Left lung (tissue), 4 donors: ENCODE measurements at regions not wholly inside any gene's neighbourhood (a gene's known extent, or its start where the extent isn't known, plus 50 kb on each side); places are given as distances from the start of the nearest gene placed in this dataset.
A peak's percentile ranks its signal among the peaks of the same experiment; 100 is the strongest.

Experiments used
- ATAC-seq: fragments of 200-7000 bp; cut with Tn5 transposase; one replicate; pipeline ENCODE4 v1.9.1; 2020; ENCODE audit warnings: moderate library complexity
- DNase-seq, 4 donors: peaks; one replicate each; pipeline ENCODE4 v3.0.0-alpha.2; 2013 to 2020
- H3K27ac ChIP-seq, 2 donors: fragments of 200-600 bp; sonication (generic) in 1 of 2; one replicate each; pipeline versions ENCODE4 v1.5.0 to v1.8.0; 2020 to 2021
- H3K27me3 ChIP-seq, 2 donors: fragments of 200-600 bp; sonication (generic) in 1 of 2; one replicate each; pipeline versions ENCODE4 v1.5.0 to v1.8.0; 2020 to 2021
- H3K36me3 ChIP-seq, 2 donors: fragments of 200-600 bp; sonication (generic) in 1 of 2; one replicate each; pipeline versions ENCODE4 v1.5.0 to v1.8.0; 2020 to 2021
- H3K4me1 ChIP-seq, 2 donors: fragments of 200-600 bp; one replicate each; pipeline ENCODE4 v1.8.0; 2021
- H3K4me3 ChIP-seq, 2 donors: fragments of 200-600 bp; sonication (generic) in 1 of 2; one replicate each; pipeline versions ENCODE4 v1.5.0 to v1.8.0; 2020 to 2021; ENCODE audit warnings: mild to moderate bottlenecking in 1 of 2
- H3K9me3 ChIP-seq, 2 donors: fragments of 200-600 bp; sonication (generic) in 1 of 2; one replicate each; pipeline versions ENCODE4 v1.5.0 to v1.8.0; 2020 to 2021
- CTCF ChIP-seq, 2 donors: fragments of 200-600 bp; sonication (generic) in 1 of 2; IDR thresholded peaks; one replicate each; pipeline versions ENCODE4 v1.5.0 to v1.8.0; 2021; ENCODE audit warnings: antibody characterized with exemption in 2 of 2
- intact Hi-C, 2 donors: fragments of 100-400 bp; cut with DNase I; formaldehyde crosslinking; loops; one replicate each; pipeline versions ENCODE4 v1.11.2 to v1.14.2; 2022
- donor health status: DM: no; HTN: yes; CAD: no.
- donor health status: DM: no; HTN: no; CAD: no.

DNA sequence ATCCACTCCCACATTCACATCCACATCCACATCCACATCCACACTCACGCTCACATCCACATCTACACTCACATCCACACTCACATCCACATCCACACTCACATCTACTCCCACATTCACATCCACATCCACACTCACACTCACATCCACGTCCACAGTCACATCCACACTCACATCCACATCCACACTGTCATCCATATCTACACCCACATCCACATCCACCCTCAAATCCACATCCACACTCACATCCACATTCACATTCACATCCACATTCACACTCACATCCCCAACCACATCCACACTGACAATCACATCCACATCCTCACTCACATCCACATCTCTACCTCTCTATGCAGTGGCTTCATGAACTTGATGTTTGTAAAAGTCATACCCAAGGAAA lies 190.5 kb downstream of the IRX1 start:
- Histone ChIP-seq H3K27ac (no peak overlapping the region), H3K4me3 (no peak overlapping the region), H3K4me1 (no peaks in the 10 kb centered on the region), H3K27me3 (peaks cover 0 to 16% of the 10 kb centered on the region in 2 donors), H3K9me3 (no peaks in the 10 kb centered on the region), H3K36me3 (no peaks in the 10 kb centered on the region)
- intact Hi-C loops, result no loop called here
- no peak for TF ChIP-seq CTCF (IDR thresholded peaks at IDR 0.05)
- DNase-seq (no peak), ATAC-seq (no peak)

- Histone ChIP-seq H3K4me3 (no peak overlapping the region), H3K9me3 (no peaks in the 10 kb centered on the region), H3K36me3 (no peaks in the 10 kb centered on the region), H3K27ac (no peak overlapping the region), H3K4me1 (no peaks in the 10 kb centered on the region), H3K27me3 (peaks cover 0 to 16% of the 10 kb centered on the region in 2 donors)
- intact Hi-C loops, result no loop called here
- no peak for TF ChIP-seq CTCF (IDR thresholded peaks at IDR 0.05)
- no peak for DNase-seq
- ATAC-seq, result no peak
Observed at GRCh38 chr5:3786891-3787430, 191.3 kb downstream of the IRX1 start.

DNA sequence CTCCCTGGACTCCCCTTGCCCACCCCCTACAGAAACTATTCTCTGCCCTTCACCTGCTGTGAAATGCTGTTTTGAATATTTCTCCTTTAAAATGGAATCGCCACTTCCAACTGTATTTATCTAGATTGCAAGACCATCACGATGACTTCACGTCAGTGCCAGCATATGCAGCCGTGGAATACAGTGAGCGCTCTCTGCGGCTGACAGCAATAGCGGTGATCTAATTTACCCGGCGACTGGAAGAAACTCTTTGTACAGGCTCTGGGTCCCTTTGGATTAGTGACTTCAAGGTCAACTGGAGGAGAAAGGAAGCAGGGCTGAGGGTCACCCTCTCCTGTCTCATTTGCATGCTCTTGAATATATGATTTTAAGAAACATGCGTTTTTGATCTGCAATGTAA lies 192.0 kb downstream of the IRX1 start:
- Histone ChIP-seq H3K36me3 (no peaks in the 10 kb centered on the region), H3K27ac (no peak overlapping the region), H3K27me3 (peaks cover 0 to 16% of the 10 kb centered on the region in 2 donors), H3K9me3 (no peaks in the 10 kb centered on the region), H3K4me3 (no peak overlapping the region), H3K4me1 (no peaks in the 10 kb centered on the region)
- no peak for DNase-seq
- intact Hi-C loops, result no loop called here
- no peak for TF ChIP-seq CTCF (IDR thresholded peaks at IDR 0.05)
- no peak for ATAC-seq

- TF ChIP-seq CTCF (IDR thresholded peaks at IDR 0.05), result no peak
- Histone ChIP-seq H3K4me1 (no peaks in the 10 kb centered on the region), H3K36me3 (no peaks in the 10 kb centered on the region), H3K27ac (no peak overlapping the region), H3K27me3 (peaks cover 0 to 16% of the 10 kb centered on the region in 2 donors), H3K9me3 (no peaks in the 10 kb centered on the region), H3K4me3 (no peak overlapping the region)
- DNase-seq (no peak), ATAC-seq (no peak)
- intact Hi-C loops, result no loop called here
Observed at GRCh38 chr5:3789519-3790193, 194.0 kb downstream of the IRX1 start.

- ATAC-seq, result peak; percentile 74
Observed at GRCh38 chr5:3793162-3793561, 197.5 kb downstream of the IRX1 start.

More at GRCh38 chr5:3793162-3793561, 197.5 kb downstream of the IRX1 start:
- intact Hi-C loops, result no loop called here
- no peak for TF ChIP-seq CTCF (IDR thresholded peaks at IDR 0.05)
- peaks cover 0 to 8% of the 10 kb centered on the region in 2 donors for H3K27me3 ChIP-seq
- H3K27ac ChIP-seq, result no peak overlapping the region
- H3K36me3 ChIP-seq, result no peaks in the 10 kb centered on the region
- H3K9me3 ChIP-seq, result no peaks in the 10 kb centered on the region
- no peaks in the 10 kb centered on the region for H3K4me1 ChIP-seq
- no peak overlapping the region for H3K4me3 ChIP-seq
- DNase-seq, result peak in 1 of 4 donors; percentile 2
